Activated CD4-positive, CD25-positive, alpha-beta regulatory T cell treated with anti-CD3 and anti-CD28 coated beads, Interleukin-2, amount 50 U/mL, for 24 hours (primary cell): ENCODE measurements at regions not wholly inside any gene's neighbourhood (a gene's known extent, or its start where the extent isn't known, plus 50 kb on each side); places are given as distances from the start of the nearest gene placed in this dataset.

Source experiments
- ATAC-seq, 2 donors: fragments of 150-1000 bp; cut with Tn5 transposase; one replicate each; pipeline ENCODE4 v1.10.0; 2021; ENCODE audit warnings: mild to moderate bottlenecking in 1 of 2, moderate library complexity in 1 of 2

- ATAC-seq, result no peak
These were observed 462.0 kb downstream of the PDCD6IP start for GRCh38 chr3:34260271-34261000.

GRCh38 chr3:34261001-34261385 is 462.6 kb downstream of the PDCD6IP start:
- ATAC-seq, result no peak

GRCh38 chr3:34263101-34263621 is 464.7 kb downstream of the PDCD6IP start:
- ATAC-seq, result no peak

- ATAC-seq, result no peak
These were observed 466.1 kb downstream of the PDCD6IP start for GRCh38 chr3:34264337-34265041.

- no peak for ATAC-seq
These were observed 468.7 kb downstream of the PDCD6IP start for GRCh38 chr3:34267088-34267487.

GRCh38 chr3:34268032-34268709 is 469.7 kb downstream of the PDCD6IP start:
- no peak for ATAC-seq

GRCh38 chr3:34275811-34276210 is 477.4 kb downstream of the PDCD6IP start:
- ATAC-seq, result no peak

- ATAC-seq, result no peak
These were observed 477.9 kb downstream of the PDCD6IP start for GRCh38 chr3:34276342-34276741.

- ATAC-seq, result no peak
These were observed 478.7 kb downstream of the PDCD6IP start for GRCh38 chr3:34277110-34277509.

GRCh38 chr3:34279901-34280300 is 481.5 kb downstream of the PDCD6IP start:
- ATAC-seq, result no peak

- no peak for ATAC-seq
These were observed 485.3 kb downstream of the PDCD6IP start for GRCh38 chr3:34283751-34284150.

- no peak for ATAC-seq
These were observed 486.8 kb downstream of the PDCD6IP start for GRCh38 chr3:34284959-34285826.

- no peak for ATAC-seq
These were observed 487.4 kb downstream of the PDCD6IP start for GRCh38 chr3:34285827-34286188.

GRCh38 chr3:34292605-34293300 is 494.3 kb downstream of the PDCD6IP start:
- no peak for ATAC-seq

GRCh38 chr3:34294240-34294639 is 495.8 kb downstream of the PDCD6IP start:
- ATAC-seq, result no peak

GRCh38 chr3:34296796-34297195 is 498.4 kb downstream of the PDCD6IP start:
- no peak for ATAC-seq

- no peak for ATAC-seq
These were observed 500.2 kb downstream of the PDCD6IP start for GRCh38 chr3:34298653-34299052.

- no peak for ATAC-seq
These were observed 502.2 kb downstream of the PDCD6IP start for GRCh38 chr3:34300621-34301020.

GRCh38 chr3:34301313-34301712 is 502.9 kb downstream of the PDCD6IP start:
- ATAC-seq, result no peak

- ATAC-seq, result no peak
These were observed 506.8 kb downstream of the PDCD6IP start for GRCh38 chr3:34305266-34305665.

GRCh38 chr3:34312684-34313083 is 514.3 kb downstream of the PDCD6IP start:
- no peak for ATAC-seq

- ATAC-seq, result no peak
These were observed 521.5 kb downstream of the PDCD6IP start for GRCh38 chr3:34319881-34320280.
